ENCODE measurements at regions not wholly inside any gene's neighbourhood (a gene's known extent, or its start where the extent isn't known, plus 50 kb on each side); places are given as distances from the start of the nearest gene placed in this dataset.
"Not testable (repeated sequence)": the region's sequence is repeated elsewhere in the genome, so short reads cannot be mapped to it uniquely, and the experiment has no call there.

- DNase-seq (ENCODE audit: low read depth): no peak
- H3K4me3 ChIP-seq (ENCODE audit: control insufficient read depth, low read depth, low read length): no peak overlapping the region
- TF ChIP-seq CTCF (conservative IDR thresholded peaks at IDR 0.05; ENCODE audit: control insufficient read depth, insufficient read depth, low read depth, low read length): no peak
Measured at GRCh38 chr9:135356796-135357195, 122.8 kb upstream of the PPP1R26 start.

- DNase-seq (ENCODE audit: low read depth): no peak
- TF ChIP-seq CTCF (conservative IDR thresholded peaks at IDR 0.05; ENCODE audit: control insufficient read depth, insufficient read depth, low read depth, low read length): no peak
- no peak overlapping the region for H3K4me3 ChIP-seq (ENCODE audit: control insufficient read depth, low read depth, low read length)
Measured at GRCh38 chr9:135357863-135358551, 121.6 kb upstream of the PPP1R26 start.

- H3K4me3 ChIP-seq (ENCODE audit: control insufficient read depth, low read depth, low read length): no peak overlapping the region
- DNase-seq (ENCODE audit: low read depth): no peak
- no peak for TF ChIP-seq CTCF (conservative IDR thresholded peaks at IDR 0.05; ENCODE audit: control insufficient read depth, insufficient read depth, low read depth, low read length)
Measured at GRCh38 chr9:135358552-135358940, 121.0 kb upstream of the PPP1R26 start.

- DNase-seq (ENCODE audit: low read depth): no peak
- no peak overlapping the region for H3K4me3 ChIP-seq (ENCODE audit: control insufficient read depth, low read depth, low read length)
- TF ChIP-seq CTCF (conservative IDR thresholded peaks at IDR 0.05; ENCODE audit: control insufficient read depth, insufficient read depth, low read depth, low read length): no peak
Measured at GRCh38 chr9:135359764-135360163, 119.8 kb upstream of the PPP1R26 start.

- no peak for DNase-seq (ENCODE audit: low read depth)
- no peak overlapping the region for H3K4me3 ChIP-seq (ENCODE audit: control insufficient read depth, low read depth, low read length)
- no peak for TF ChIP-seq CTCF (conservative IDR thresholded peaks at IDR 0.05; ENCODE audit: control insufficient read depth, insufficient read depth, low read depth, low read length)
Measured at GRCh38 chr9:135360617-135361016, 119.0 kb upstream of the PPP1R26 start.

- not testable (repeated sequence) for DNase-seq (ENCODE audit: low read depth); H3K4me3 ChIP-seq (ENCODE audit: control insufficient read depth, low read depth, low read length)
Measured at GRCh38 chr9:135361668-135362067, 117.9 kb upstream of the PPP1R26 start.

GRCh38 chr9:135363596-135363995 lies 116.0 kb upstream of the PPP1R26 start:
- TF ChIP-seq CTCF (conservative IDR thresholded peaks at IDR 0.05; ENCODE audit: control insufficient read depth, insufficient read depth, low read depth, low read length): no peak
- DNase-seq (ENCODE audit: low read depth): no peak
- no peak overlapping the region for H3K4me3 ChIP-seq (ENCODE audit: control insufficient read depth, low read depth, low read length)

Data from fibroblast of mammary gland (primary cell).